ENCODE measurements at regions not wholly inside any gene's neighbourhood (a gene's known extent, or its start where the extent isn't known, plus 50 kb on each side); places are given as distances from the start of the nearest gene placed in this dataset.
"Not testable (repeated sequence)": the region's sequence is repeated elsewhere in the genome, so short reads cannot be mapped to it uniquely, and the experiment has no call there.

- H3K4me1 ChIP-seq: no peaks in the 10 kb centered on the region
- no peak overlapping the region for H3K27ac ChIP-seq
- no peak overlapping the region for H3K4me3 ChIP-seq
- no peaks in the 10 kb centered on the region for H3K36me3 ChIP-seq
- WGBS: 52% methylated on average over 3 of the region's 3 CpGs
- no peak for DNase-seq (ENCODE audit: low spot score in 2 of 2)
- TF ChIP-seq POLR2A (IDR thresholded peaks at IDR 0.05): no peak
- TF ChIP-seq POLR2AphosphoS5 (IDR thresholded peaks at IDR 0.05): no peak
- TF ChIP-seq CTCF (IDR thresholded peaks at IDR 0.05): no peak
- H3K27me3 ChIP-seq: no peaks in the 10 kb centered on the region
- H3K9me3 ChIP-seq: no peaks in the 10 kb centered on the region
These were observed 696.7 kb downstream of the C6orf118 start for GRCh38 chr6:164612751-164613150.

DNA sequence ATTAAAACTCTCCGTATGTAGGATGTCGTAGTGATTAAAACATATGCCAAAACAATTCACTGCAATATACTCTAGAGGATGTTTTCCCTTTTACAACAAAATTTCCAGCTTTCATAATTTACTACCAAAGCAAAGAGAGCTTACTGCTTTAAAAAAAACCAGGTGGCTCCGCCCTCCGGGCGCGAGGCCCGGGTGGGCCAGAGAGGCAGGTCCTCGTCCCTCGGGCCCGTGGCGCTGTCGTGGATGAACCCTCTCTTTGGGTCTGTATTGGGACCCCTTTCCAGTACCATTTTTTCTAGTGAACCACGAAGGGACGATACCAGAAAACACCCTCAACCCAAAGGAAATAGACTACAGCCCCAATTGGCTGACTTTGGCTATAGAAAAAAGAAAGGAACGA is 698.5 kb downstream of the C6orf118 start:
- H3K9me3 ChIP-seq; H3K4me3 ChIP-seq; H3K27ac ChIP-seq; H3K4me1 ChIP-seq; H3K36me3 ChIP-seq; H3K27me3 ChIP-seq; DNase-seq (ENCODE audit: low spot score in 2 of 2): not testable (repeated sequence)
- WGBS: 86% methylated on average over 15 of the region's 15 CpGs

DNA sequence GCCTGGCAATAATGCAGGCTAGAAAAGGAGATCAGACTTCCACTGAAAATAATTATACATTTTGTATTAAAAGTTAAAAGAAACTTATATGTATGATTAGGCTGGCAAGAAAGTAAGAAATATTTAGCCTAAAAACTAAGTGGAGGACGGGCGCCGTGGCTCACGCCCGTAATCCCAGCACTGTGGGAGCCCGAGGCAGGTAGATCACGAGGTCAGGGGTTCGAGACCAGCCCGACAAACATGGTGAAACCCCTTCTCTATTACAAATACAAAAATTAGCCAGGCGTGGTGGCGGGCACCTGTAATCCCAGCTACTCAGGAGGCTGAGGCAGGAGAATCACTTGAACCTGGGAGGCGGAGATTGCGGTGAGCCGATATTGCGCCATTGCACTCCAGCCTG is 707.0 kb downstream of the C6orf118 start:
- H3K9me3 ChIP-seq; H3K36me3 ChIP-seq; H3K4me1 ChIP-seq; H3K4me3 ChIP-seq; DNase-seq (ENCODE audit: low spot score in 2 of 2); H3K27me3 ChIP-seq; H3K27ac ChIP-seq: not testable (repeated sequence)
- WGBS: 94% methylated on average over 15 of the region's 15 CpGs

DNA sequence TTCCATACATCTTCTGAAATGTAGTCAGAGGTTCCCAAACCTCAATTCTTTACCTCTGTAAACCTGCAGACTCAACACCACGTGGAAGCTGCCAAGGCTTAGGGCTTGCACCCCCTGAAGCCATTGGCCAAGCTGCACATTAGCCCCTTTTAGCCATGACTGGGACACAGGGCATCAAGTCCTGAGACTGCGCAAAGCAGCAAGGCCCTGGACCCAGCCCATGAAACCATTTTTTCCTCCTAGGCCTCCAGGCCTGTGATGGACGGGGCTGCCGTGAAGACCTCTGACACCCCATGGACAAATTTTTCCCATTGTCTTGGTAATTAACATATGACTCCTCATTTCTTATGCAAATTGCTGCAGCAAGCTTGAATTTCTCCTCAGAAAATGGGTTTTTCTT is 727.8 kb downstream of the C6orf118 start:
- H3K36me3 ChIP-seq: no peaks in the 10 kb centered on the region
- peaks cover 6% of the 10 kb centered on the region for H3K9me3 ChIP-seq
- TF ChIP-seq POLR2AphosphoS5 (IDR thresholded peaks at IDR 0.05) (no peak), POLR2A (IDR thresholded peaks at IDR 0.05) (no peak), EP300 (IDR thresholded peaks at IDR 0.05) (no peak), CTCF (IDR thresholded peaks at IDR 0.05) (no peak)
- WGBS: 76% methylated on average over 4 of the region's 4 CpGs
- H3K27ac ChIP-seq: no peak overlapping the region
- no peaks in the 10 kb centered on the region for H3K4me1 ChIP-seq
- no peak for DNase-seq (ENCODE audit: low spot score in 2 of 2)
- H3K27me3 ChIP-seq: no peaks in the 10 kb centered on the region
- H3K4me3 ChIP-seq: no peak overlapping the region

DNA sequence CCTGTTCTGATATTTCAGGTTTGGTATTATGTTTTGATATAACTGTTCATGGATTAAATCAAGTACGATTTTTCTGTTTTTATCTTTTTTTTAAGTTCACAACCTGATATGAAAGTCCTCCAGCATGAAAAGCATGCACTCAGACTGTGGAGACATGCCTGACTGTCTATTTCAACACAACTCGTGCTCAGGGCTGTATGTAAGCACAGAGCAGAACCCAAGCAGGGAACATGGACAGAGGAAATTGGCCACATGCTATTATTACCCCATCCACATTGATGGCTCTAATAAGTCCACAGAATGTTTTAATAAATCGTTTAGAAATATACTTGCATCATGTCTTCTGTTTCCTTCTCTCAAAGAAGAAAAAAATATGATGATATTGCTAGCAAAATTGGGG is 730.4 kb downstream of the C6orf118 start:
- Histone ChIP-seq H3K4me3 (no peak overlapping the region), H3K36me3 (no peaks in the 10 kb centered on the region), H3K9me3 (peaks cover under 1% of the 10 kb centered on the region), H3K27me3 (no peaks in the 10 kb centered on the region), H3K27ac (no peak overlapping the region), H3K4me1 (no peaks in the 10 kb centered on the region)
- TF ChIP-seq EP300 (IDR thresholded peaks at IDR 0.05) (no peak), POLR2A (IDR thresholded peaks at IDR 0.05) (no peak), POLR2AphosphoS5 (IDR thresholded peaks at IDR 0.05) (no peak), CTCF (IDR thresholded peaks at IDR 0.05) (no peak)
- 39% methylated on average over 3 of the region's 3 CpGs for WGBS
- no peak for DNase-seq (ENCODE audit: low spot score in 2 of 2)

GRCh38 chr6:164578616-164579015 is 730.8 kb downstream of the C6orf118 start:
- Histone ChIP-seq H3K36me3 (no peaks in the 10 kb centered on the region), H3K4me3 (no peak overlapping the region), H3K27ac (no peak overlapping the region), H3K9me3 (no peaks in the 10 kb centered on the region), H3K4me1 (no peaks in the 10 kb centered on the region), H3K27me3 (no peaks in the 10 kb centered on the region)
- TF ChIP-seq CTCF (IDR thresholded peaks at IDR 0.05) (no peak), EP300 (IDR thresholded peaks at IDR 0.05) (no peak), POLR2A (IDR thresholded peaks at IDR 0.05) (no peak), POLR2AphosphoS5 (IDR thresholded peaks at IDR 0.05) (no peak)
- WGBS: 33% methylated on average over 3 of the region's 3 CpGs
- no peak for DNase-seq (ENCODE audit: low spot score in 2 of 2)
